DND-41 (cell line): ENCODE measurements at regions not wholly inside any gene's neighbourhood (a gene's known extent, or its start where the extent isn't known, plus 50 kb on each side); places are given as distances from the start of the nearest gene placed in this dataset.
A peak's percentile ranks its signal among the peaks of the same experiment; 100 is the strongest.

Experiments
- CTCF ChIP-seq: IDR thresholded peaks from 2 replicates; pipeline ENCODE4 v1.5.1; 2012; ENCODE audit warnings: borderline replicate concordance, low read length, moderate library complexity, mild to moderate bottlenecking; ENCODE audit not compliant: poor library complexity, severe bottlenecking; ENCODE audit errors: extremely low read depth
- EZH2 ChIP-seq: IDR thresholded peaks from 3 replicates; pipeline ENCODE4 v1.6.1; 2012; ENCODE audit warnings: borderline replicate concordance, low read depth, mild to moderate bottlenecking, moderate library complexity, low read length, inconsistent platforms; ENCODE audit not compliant: severe bottlenecking

GRCh38 chr3:87082796-87083440, 92.0 kb upstream of the VGLL3 start:
- TF ChIP-seq EZH2 (no peak), CTCF (peak; percentile 53)
